WTC11 (cell line): ENCODE measurements at regions not wholly inside any gene's neighbourhood (a gene's known extent, or its start where the extent isn't known, plus 50 kb on each side); places are given as distances from the start of the nearest gene placed in this dataset.

Experiments
- ATF3 ChIP-seq: sonication (generic); formaldehyde crosslinking; conservative IDR thresholded peaks from 2 replicates; pipeline ENCODE4 v1.8.1; 2022; ENCODE audit warnings: mild to moderate bottlenecking, missing genetic modification reagents
- CTCF ChIP-seq: fragments of 200-600 bp; IDR thresholded peaks from 2 replicates; pipeline ENCODE4 v1.8.0; 2022; ENCODE audit warnings: antibody characterized with exemption
- FOXP4 ChIP-seq: sonication (generic); formaldehyde crosslinking; IDR thresholded peaks from 2 replicates; pipeline ENCODE4 v1.8.0; 2022; ENCODE audit warnings: mild to moderate bottlenecking, missing genetic modification reagents
- SMAD4 ChIP-seq: sonication (generic); formaldehyde crosslinking; IDR thresholded peaks from 2 replicates; pipeline ENCODE4 v1.8.0; 2022; ENCODE audit warnings: mild to moderate bottlenecking, missing genetic modification reagents
- ZBTB43 ChIP-seq: sonication (generic); formaldehyde crosslinking; IDR thresholded peaks from 2 replicates; pipeline ENCODE4 v1.8.1; 2023; ENCODE audit warnings: mild to moderate bottlenecking, missing genetic modification reagents

DNA sequence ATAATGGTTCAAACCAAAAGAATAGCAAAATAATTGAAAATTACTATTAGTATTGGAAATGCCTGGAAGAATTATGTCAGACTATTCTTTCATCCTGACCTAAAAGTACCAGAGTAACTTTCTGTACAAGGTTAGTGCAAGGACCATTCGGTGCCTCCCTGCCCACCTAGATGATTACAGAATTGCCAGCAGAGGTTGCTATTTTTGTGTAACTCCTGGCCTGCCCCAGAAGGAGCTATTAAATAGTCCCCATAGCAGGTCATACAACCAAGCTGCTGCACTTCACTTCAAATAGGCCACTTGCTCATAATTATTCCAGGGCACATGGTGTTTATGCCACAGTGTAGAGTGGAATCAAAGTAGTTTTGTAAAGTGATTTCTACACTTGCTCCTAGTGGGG is 831.1 kb upstream of the PABPC4L start:
- no peak for TF ChIP-seq CTCF
- no peak for TF ChIP-seq ATF3 (CRISPR knock-in tag)
- no peak for TF ChIP-seq FOXP4 (CRISPR knock-in tag)
- no peak for TF ChIP-seq SMAD4 (CRISPR knock-in tag)
- no peak for TF ChIP-seq ZBTB43
